ENCODE measurements at regions not wholly inside any gene's neighbourhood (a gene's known extent, or its start where the extent isn't known, plus 50 kb on each side); places are given as distances from the start of the nearest gene placed in this dataset.

GRCh38 chr7:42987648-42988214 is 55.6 kb downstream of the MRPL32 start:
- H3K36me3 ChIP-seq (ENCODE audit: control insufficient read depth in 2 of 3, insufficient read depth in 3 of 3, low read length in 3 of 3), result no peaks in the 10 kb centered on the region
- Mint-ChIP-seq H3K36me3 (peaks cover 0 to 4% (median 0%) of the 10 kb centered on the region in 5 donors), H3K4me3 (no peak overlapping the region), H3K27ac (no peak overlapping the region), H3K9me3 (peaks cover 0 to 11% (median 6%) of the 10 kb centered on the region in 11 donors), H3K4me1 (no peaks in the 10 kb centered on the region), H3K27me3 (peaks cover 19 to 33% (median 28%) of the 10 kb centered on the region in 5 donors)
- POLR2A ChIA-PET, result no interaction called here
- ATAC-seq (no peak), DNase-seq (no peak)
- no peaks in the 10 kb centered on the region for H3K27me3 ChIP-seq (ENCODE audit: control insufficient read depth in 2 of 2, insufficient read depth in 2 of 2, low read length in 2 of 2)
- H3K27ac ChIP-seq (ENCODE audit: low read depth, low read length), result no peak overlapping the region
- H3K9me3 ChIP-seq (ENCODE audit: control insufficient read depth in 2 of 3, low read length in 3 of 3), result peaks cover 0 to 4% (median 0%) of the 10 kb centered on the region in 3 experiments
- no peaks in the 10 kb centered on the region for H3K4me1 ChIP-seq (ENCODE audit: control insufficient read depth in 2 of 2, insufficient read depth in 2 of 2, low read length in 2 of 2)
- CTCF ChIA-PET, result no interaction called here
- intact Hi-C loops (cut with micrococcal nuclease), result no loop called here
- H3K4me3 ChIP-seq (ENCODE audit: low read length), result no peak overlapping the region

- no peaks in the 10 kb centered on the region for H3K9me3 ChIP-seq (ENCODE audit: control insufficient read depth in 2 of 3, low read length in 3 of 3)
- ChIA-PET CTCF (no interaction called here), POLR2A (no interaction called here)
Observed at GRCh38 chr7:42991024-42991423, 58.8 kb downstream of the MRPL32 start.

GRCh38 chr7:42991913-42992591 is 59.9 kb downstream of the MRPL32 start:
- ChIA-PET POLR2A (no interaction called here), CTCF (no interaction called here)
- DNase-seq (no peak), ATAC-seq (no peak)
- no peak overlapping the region for H3K4me3 ChIP-seq (ENCODE audit: low read length)
- Mint-ChIP-seq H3K36me3 (no peaks in the 10 kb centered on the region), H3K4me3 (no peak overlapping the region), H3K27me3 (peaks cover 16 to 40% (median 28%) of the 10 kb centered on the region in 5 donors), H3K27ac (no peak overlapping the region), H3K9me3 (no peaks in the 10 kb centered on the region), H3K4me1 (no peaks in the 10 kb centered on the region)
- H3K27me3 ChIP-seq (ENCODE audit: control insufficient read depth in 2 of 2, insufficient read depth in 2 of 2, low read length in 2 of 2), result no peaks in the 10 kb centered on the region
- H3K4me1 ChIP-seq (ENCODE audit: control insufficient read depth in 2 of 2, insufficient read depth in 2 of 2, low read length in 2 of 2), result no peaks in the 10 kb centered on the region
- H3K27ac ChIP-seq (ENCODE audit: low read depth, low read length), result no peak overlapping the region
- no peaks in the 10 kb centered on the region for H3K9me3 ChIP-seq (ENCODE audit: control insufficient read depth in 2 of 3, low read length in 3 of 3)
- no peaks in the 10 kb centered on the region for H3K36me3 ChIP-seq (ENCODE audit: control insufficient read depth in 2 of 3, insufficient read depth in 3 of 3, low read length in 3 of 3)
- intact Hi-C loops (cut with micrococcal nuclease), result no loop called here

More at GRCh38 chr7:42991024-42991423, 58.8 kb downstream of the MRPL32 start:
- Histone ChIP-seq H3K36me3 (ENCODE audit: control insufficient read depth in 2 of 3, insufficient read depth in 3 of 3, low read length in 3 of 3) (no peaks in the 10 kb centered on the region), H3K27ac (ENCODE audit: low read depth, low read length) (no peak overlapping the region), H3K27me3 (ENCODE audit: control insufficient read depth in 2 of 2, insufficient read depth in 2 of 2, low read length in 2 of 2) (no peaks in the 10 kb centered on the region), H3K4me1 (ENCODE audit: control insufficient read depth in 2 of 2, insufficient read depth in 2 of 2, low read length in 2 of 2) (no peaks in the 10 kb centered on the region), H3K4me3 (ENCODE audit: low read length) (no peak overlapping the region)
- intact Hi-C loops (cut with micrococcal nuclease), result no loop called here
- DNase-seq (no peak), ATAC-seq (no peak)
- H3K27me3 Mint-ChIP-seq, result peaks cover 24 to 48% (median 37%) of the 10 kb centered on the region in 5 donors
- H3K9me3 Mint-ChIP-seq, result peaks cover 0 to 2% (median 0%) of the 10 kb centered on the region in 11 donors
- H3K4me1 Mint-ChIP-seq, result no peaks in the 10 kb centered on the region
- no peak overlapping the region for H3K27ac Mint-ChIP-seq
- no peak overlapping the region for H3K4me3 Mint-ChIP-seq
- H3K36me3 Mint-ChIP-seq, result no peaks in the 10 kb centered on the region

- H3K4me3 ChIP-seq (ENCODE audit: low read length), result no peak overlapping the region
- H3K4me1 Mint-ChIP-seq, result no peaks in the 10 kb centered on the region
- intact Hi-C loops (cut with micrococcal nuclease), result no loop called here
- CTCF ChIA-PET, result no interaction called here
- H3K4me3 Mint-ChIP-seq, result no peak overlapping the region
- no peaks in the 10 kb centered on the region for H3K4me1 ChIP-seq (ENCODE audit: control insufficient read depth in 2 of 2, insufficient read depth in 2 of 2, low read length in 2 of 2)
- no peaks in the 10 kb centered on the region for H3K9me3 Mint-ChIP-seq
- ATAC-seq (no peak), DNase-seq (no peak)
- POLR2A ChIA-PET, result no interaction called here
- no peaks in the 10 kb centered on the region for H3K27me3 ChIP-seq (ENCODE audit: control insufficient read depth in 2 of 2, insufficient read depth in 2 of 2, low read length in 2 of 2)
- H3K27ac Mint-ChIP-seq, result no peak overlapping the region
- H3K36me3 ChIP-seq (ENCODE audit: control insufficient read depth in 2 of 3, insufficient read depth in 3 of 3, low read length in 3 of 3), result no peaks in the 10 kb centered on the region
- H3K36me3 Mint-ChIP-seq, result no peaks in the 10 kb centered on the region
- peaks cover 13 to 37% (median 28%) of the 10 kb centered on the region in 5 donors for H3K27me3 Mint-ChIP-seq
- H3K27ac ChIP-seq (ENCODE audit: low read depth, low read length), result no peak overlapping the region
- no peaks in the 10 kb centered on the region for H3K9me3 ChIP-seq (ENCODE audit: control insufficient read depth in 2 of 3, low read length in 3 of 3)
Observed at GRCh38 chr7:42993038-42993437, 60.9 kb downstream of the MRPL32 start.

- Mint-ChIP-seq H3K27ac (no peak overlapping the region), H3K4me3 (no peak overlapping the region), H3K9me3 (no peaks in the 10 kb centered on the region), H3K4me1 (no peaks in the 10 kb centered on the region), H3K27me3 (peaks cover 15 to 37% (median 28%) of the 10 kb centered on the region in 5 donors), H3K36me3 (no peaks in the 10 kb centered on the region)
- no peaks in the 10 kb centered on the region for H3K9me3 ChIP-seq (ENCODE audit: control insufficient read depth in 2 of 3, low read length in 3 of 3)
- H3K36me3 ChIP-seq (ENCODE audit: control insufficient read depth in 2 of 3, insufficient read depth in 3 of 3, low read length in 3 of 3), result no peaks in the 10 kb centered on the region
- intact Hi-C loops (cut with micrococcal nuclease), result no loop called here
- no peaks in the 10 kb centered on the region for H3K4me1 ChIP-seq (ENCODE audit: control insufficient read depth in 2 of 2, insufficient read depth in 2 of 2, low read length in 2 of 2)
- DNase-seq (no peak), ATAC-seq (no peak)
- H3K4me3 ChIP-seq (ENCODE audit: low read length), result no peak overlapping the region
- ChIA-PET CTCF (no interaction called here), POLR2A (no interaction called here)
- H3K27ac ChIP-seq (ENCODE audit: low read depth, low read length), result no peak overlapping the region
- H3K27me3 ChIP-seq (ENCODE audit: control insufficient read depth in 2 of 2, insufficient read depth in 2 of 2, low read length in 2 of 2), result no peaks in the 10 kb centered on the region
Observed at GRCh38 chr7:42994096-42994495, 61.9 kb downstream of the MRPL32 start.

GRCh38 chr7:42997611-42998010 is 65.4 kb downstream of the MRPL32 start:
- peaks cover 21 to 35% (median 27%) of the 10 kb centered on the region in 5 donors for H3K27me3 Mint-ChIP-seq
- intact Hi-C loops (cut with micrococcal nuclease), result no loop called here
- Histone ChIP-seq H3K4me1 (ENCODE audit: control insufficient read depth in 2 of 2, insufficient read depth in 2 of 2, low read length in 2 of 2) (no peaks in the 10 kb centered on the region), H3K27me3 (ENCODE audit: control insufficient read depth in 2 of 2, insufficient read depth in 2 of 2, low read length in 2 of 2) (no peaks in the 10 kb centered on the region), H3K36me3 (ENCODE audit: control insufficient read depth in 2 of 3, insufficient read depth in 3 of 3, low read length in 3 of 3) (no peaks in the 10 kb centered on the region), H3K9me3 (ENCODE audit: control insufficient read depth in 2 of 3, low read length in 3 of 3) (no peaks in the 10 kb centered on the region), H3K27ac (ENCODE audit: low read depth, low read length) (no peak overlapping the region), H3K4me3 (ENCODE audit: low read length) (no peak overlapping the region)
- H3K36me3 Mint-ChIP-seq, result no peaks in the 10 kb centered on the region
- CTCF ChIA-PET, result interaction anchor here (0.7 kb wide), 2 partner anchors 15 to 119 kb away, joined by 3 read pairs; no protein-coding TSS in a partner anchor
- ATAC-seq, result no peak
- no peak overlapping the region for H3K4me3 Mint-ChIP-seq
- DNase-seq, result no peak
- no peak overlapping the region for H3K27ac Mint-ChIP-seq
- POLR2A ChIA-PET, result no interaction called here
- H3K9me3 Mint-ChIP-seq, result no peaks in the 10 kb centered on the region
- H3K4me1 Mint-ChIP-seq, result no peaks in the 10 kb centered on the region

- Histone ChIP-seq H3K27me3 (ENCODE audit: control insufficient read depth in 2 of 2, insufficient read depth in 2 of 2, low read length in 2 of 2) (no peaks in the 10 kb centered on the region), H3K4me1 (ENCODE audit: control insufficient read depth in 2 of 2, insufficient read depth in 2 of 2, low read length in 2 of 2) (no peaks in the 10 kb centered on the region), H3K36me3 (ENCODE audit: control insufficient read depth in 2 of 3, insufficient read depth in 3 of 3, low read length in 3 of 3) (no peaks in the 10 kb centered on the region), H3K9me3 (ENCODE audit: control insufficient read depth in 2 of 3, low read length in 3 of 3) (no peaks in the 10 kb centered on the region), H3K4me3 (ENCODE audit: low read length) (no peak overlapping the region), H3K27ac (ENCODE audit: low read depth, low read length) (no peak overlapping the region)
- H3K27ac Mint-ChIP-seq, result no peak overlapping the region
- peaks cover 11 to 37% (median 25%) of the 10 kb centered on the region in 5 donors for H3K27me3 Mint-ChIP-seq
- DNase-seq (peak in 2 of 9 donors; percentile 2 to 7), ATAC-seq (no peak)
- H3K4me3 Mint-ChIP-seq, result peak overlapping the region in 1 of 10 donors; percentile 2
- H3K36me3 Mint-ChIP-seq, result no peaks in the 10 kb centered on the region
- H3K4me1 Mint-ChIP-seq, result peaks cover 0 to 7% (median 4%) of the 10 kb centered on the region in 7 donors
- intact Hi-C loops (cut with micrococcal nuclease), result no loop called here
- CTCF ChIA-PET, result no interaction called here
- POLR2A ChIA-PET, result no interaction called here
- peaks cover 0 to 3% (median 0%) of the 10 kb centered on the region in 11 donors for H3K9me3 Mint-ChIP-seq
Observed at GRCh38 chr7:43004082-43004481, 71.9 kb downstream of the MRPL32 start.
